GM12874 (cell line): ENCODE measurements at regions not wholly inside any gene's neighbourhood (a gene's known extent, or its start where the extent isn't known, plus 50 kb on each side); places are given as distances from the start of the nearest gene placed in this dataset.

ENCODE experiments used
- CTCF ChIP-seq: IDR thresholded peaks from 2 replicates; pipeline ENCODE4 v1.5.1; 2011; ENCODE audit warnings: low read depth, mild to moderate bottlenecking, control low read depth, low read length, moderate library complexity; ENCODE audit not compliant: insufficient read depth

- TF ChIP-seq CTCF = no peak
These were observed 1988.1 kb upstream of the PCDH20 start for GRCh38 chr13:63403733-63404132.

GRCh38 chr13:63396746-63397145, 1981.1 kb upstream of the PCDH20 start:
- TF ChIP-seq CTCF = no peak

GRCh38 chr13:63393112-63393511, 1977.5 kb upstream of the PCDH20 start:
- no peak for TF ChIP-seq CTCF

GRCh38 chr13:63389756-63390155, 1974.1 kb upstream of the PCDH20 start:
- TF ChIP-seq CTCF = no peak

- no peak for TF ChIP-seq CTCF
These were observed 1965.6 kb upstream of the PCDH20 start for GRCh38 chr13:63381078-63381859.

- TF ChIP-seq CTCF = no peak
These were observed 1962.3 kb upstream of the PCDH20 start for GRCh38 chr13:63377986-63378385.

GRCh38 chr13:63370101-63370500, 1954.5 kb upstream of the PCDH20 start:
- TF ChIP-seq CTCF = no peak
